Prostate gland (tissue), 2 donors: ENCODE measurements at regions not wholly inside any gene's neighbourhood (a gene's known extent, or its start where the extent isn't known, plus 50 kb on each side); places are given as distances from the start of the nearest gene placed in this dataset.

Experiments used
- CTCF ChIP-seq, 4 experiments: fragments of 200-600 bp in 2 of 4; fragments of 450-650 bp in 2 of 4; sonication (generic) in 2 of 4; IDR thresholded peaks; 1 replicate in 3 of 4; 2 replicates in 1 of 4; pipeline ENCODE4 v1.5.1; 2016 to 2019; ENCODE audit warnings: antibody characterized with exemption in 4 of 4, mild to moderate bottlenecking in 2 of 4, moderate library complexity in 2 of 4
- POLR2A ChIP-seq: fragments of 450-650 bp; IDR thresholded peaks from one replicate; pipeline ENCODE4 v1.6.1; 2016; ENCODE audit warnings: antibody characterized with exemption, mild to moderate bottlenecking
- POLR2AphosphoS5 ChIP-seq: sonication (generic); formaldehyde crosslinking; IDR thresholded peaks from one replicate; pipeline ENCODE4 v1.6.1; 2017; ENCODE audit warnings: antibody characterized with exemption

- TF ChIP-seq CTCF (IDR thresholded peaks at IDR 0.05) (no peak), POLR2AphosphoS5 (no peak), POLR2A (no peak)
Observed at GRCh38 chr5:155919126-155919525, 407.8 kb upstream of the SGCD start.
